ENCODE measurements at regions not wholly inside any gene's neighbourhood (a gene's known extent, or its start where the extent isn't known, plus 50 kb on each side); places are given as distances from the start of the nearest gene placed in this dataset.
"Not testable (repeated sequence)": the region's sequence is repeated elsewhere in the genome, so short reads cannot be mapped to it uniquely, and the experiment has no call there.

GRCh38 chr5:1613515-1613914 lies 89.8 kb upstream of the LPCAT1 start:
- H3K4me3 ChIP-seq (ENCODE audit: control extremely low read depth in 1 of 5, extremely low read depth in 1 of 5, insufficient read depth in 1 of 5, low read depth in 2 of 5, low read length in 4 of 5); H3K9me3 Mint-ChIP-seq (ENCODE audit: insufficient read depth); H3K9ac ChIP-seq (ENCODE audit: low read length); H3K27me3 ChIP-seq (replicated peaks in 1 of 4; ENCODE audit: control extremely low read depth in 1 of 4, control insufficient read depth in 3 of 4, insufficient read depth in 4 of 4, low read length in 3 of 4); intact Hi-C loops (cut with micrococcal nuclease); H3K27ac ChIP-seq (ENCODE audit: low read length in 2 of 2); POLR2A ChIA-PET; H3K27me3 Mint-ChIP-seq; H3K4me1 Mint-ChIP-seq; H4K20me1 ChIP-seq (ENCODE audit: control insufficient read depth, insufficient read depth, low read length, poor library complexity, severe bottlenecking); H3K4me1 ChIP-seq (ENCODE audit: control insufficient read depth in 2 of 2, insufficient read depth in 2 of 2, low read length in 2 of 2); H3K9me3 ChIP-seq (ENCODE audit: control extremely low read depth in 1 of 3, control insufficient read depth in 2 of 3, insufficient read depth in 1 of 3, low read length in 2 of 3); DNase-seq; H3K79me2 ChIP-seq (ENCODE audit: control insufficient read depth, insufficient read depth, low read length); H3K4me3 Mint-ChIP-seq; H3K27ac Mint-ChIP-seq; H2AFZ ChIP-seq (ENCODE audit: insufficient read depth, low read depth, low read length, poor library complexity, severe bottlenecking); ATAC-seq (ENCODE audit: low read depth); H3K4me2 ChIP-seq (replicated peaks; ENCODE audit: low read depth, low read length, poor library complexity, severe bottlenecking); CTCF ChIA-PET; H3K36me3 ChIP-seq (replicated peaks in 1 of 2; ENCODE audit: control extremely low read depth in 1 of 2, control insufficient read depth in 1 of 2, extremely low read depth in 1 of 2, insufficient read depth in 2 of 2, low read length in 1 of 2): not testable (repeated sequence)
- 100% methylated on average over 6 of the region's 13 CpGs for WGBS (ENCODE audit: insufficient coverage)

DNA sequence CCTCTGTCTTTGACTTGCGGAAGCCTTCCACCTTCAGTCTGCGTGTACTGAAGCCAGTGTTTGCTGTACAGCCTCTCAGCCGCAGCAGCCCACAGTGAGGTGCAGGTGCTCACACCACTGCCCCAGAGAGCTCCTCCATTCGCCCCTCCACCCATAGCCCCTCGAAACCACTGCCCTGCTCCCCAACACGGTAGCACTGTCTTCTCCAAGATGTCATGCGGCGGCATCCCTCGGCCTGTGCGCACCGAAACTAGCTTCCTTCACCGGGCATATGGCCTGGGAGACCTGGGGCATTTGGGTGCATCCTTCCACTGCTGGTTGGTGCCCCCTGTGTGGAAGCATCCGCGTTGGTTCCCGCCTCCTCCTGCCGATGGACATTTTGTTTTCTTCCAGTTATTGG lies 86.8 kb upstream of the LPCAT1 start:
- H3K4me1 Mint-ChIP-seq, POLR2A ChIA-PET, DNase-seq: not testable (repeated sequence)

DNA sequence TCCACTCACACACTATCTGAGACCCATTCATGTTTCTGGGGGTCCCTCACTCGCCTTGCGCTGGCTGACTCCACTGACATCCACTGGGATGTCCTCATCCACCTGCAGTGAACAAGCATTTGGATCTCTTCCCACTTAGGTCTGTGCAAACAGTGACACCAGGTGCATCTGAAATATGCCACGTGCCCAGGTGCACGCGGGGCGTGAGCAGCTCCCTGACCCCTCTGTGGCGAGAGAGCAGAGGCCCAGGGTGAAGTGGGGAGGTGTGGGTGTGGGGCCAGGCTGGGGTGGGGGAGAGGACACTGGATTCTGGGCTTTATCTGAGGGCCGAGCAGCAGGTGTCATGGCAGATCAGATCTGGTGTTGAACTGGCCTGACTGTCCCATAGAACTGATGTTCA lies 85.4 kb upstream of the LPCAT1 start:
- H3K27ac ChIP-seq (ENCODE audit: low read length in 2 of 2); H3K4me3 Mint-ChIP-seq; DNase-seq; ATAC-seq (ENCODE audit: low read depth); H3K4me3 ChIP-seq (ENCODE audit: control extremely low read depth in 1 of 5, extremely low read depth in 1 of 5, insufficient read depth in 1 of 5, low read depth in 2 of 5, low read length in 4 of 5); H3K79me2 ChIP-seq (ENCODE audit: control insufficient read depth, insufficient read depth, low read length); H3K9ac ChIP-seq (ENCODE audit: low read length); POLR2A ChIA-PET; intact Hi-C loops (cut with micrococcal nuclease); H2AFZ ChIP-seq (ENCODE audit: insufficient read depth, low read depth, low read length, poor library complexity, severe bottlenecking); H3K9me3 Mint-ChIP-seq (ENCODE audit: insufficient read depth); H3K4me1 Mint-ChIP-seq; H3K4me2 ChIP-seq (replicated peaks; ENCODE audit: low read depth, low read length, poor library complexity, severe bottlenecking); H3K4me1 ChIP-seq (ENCODE audit: control insufficient read depth in 2 of 2, insufficient read depth in 2 of 2, low read length in 2 of 2); H3K27me3 ChIP-seq (replicated peaks in 1 of 4; ENCODE audit: control extremely low read depth in 1 of 4, control insufficient read depth in 3 of 4, insufficient read depth in 4 of 4, low read length in 3 of 4); CTCF ChIA-PET; H3K36me3 ChIP-seq (replicated peaks in 1 of 2; ENCODE audit: control extremely low read depth in 1 of 2, control insufficient read depth in 1 of 2, extremely low read depth in 1 of 2, insufficient read depth in 2 of 2, low read length in 1 of 2); H3K27me3 Mint-ChIP-seq; H3K9me3 ChIP-seq (ENCODE audit: control extremely low read depth in 1 of 3, control insufficient read depth in 2 of 3, insufficient read depth in 1 of 3, low read length in 2 of 3); H3K27ac Mint-ChIP-seq; H4K20me1 ChIP-seq (ENCODE audit: control insufficient read depth, insufficient read depth, low read length, poor library complexity, severe bottlenecking): not testable (repeated sequence)
- 98% methylated on average over 7 of the region's 8 CpGs for WGBS (ENCODE audit: insufficient coverage)

More for the DNA sequence above, 86.8 kb upstream of the LPCAT1 start:
- H3K36me3 ChIP-seq (replicated peaks in 1 of 2; ENCODE audit: control extremely low read depth in 1 of 2, control insufficient read depth in 1 of 2, extremely low read depth in 1 of 2, insufficient read depth in 2 of 2, low read length in 1 of 2); H3K4me1 ChIP-seq (ENCODE audit: control insufficient read depth in 2 of 2, insufficient read depth in 2 of 2, low read length in 2 of 2); H3K4me3 Mint-ChIP-seq; H3K9ac ChIP-seq (ENCODE audit: low read length); H3K27me3 Mint-ChIP-seq; H3K27ac ChIP-seq (ENCODE audit: low read length in 2 of 2); H3K9me3 ChIP-seq (ENCODE audit: control extremely low read depth in 1 of 3, control insufficient read depth in 2 of 3, insufficient read depth in 1 of 3, low read length in 2 of 3); CTCF ChIA-PET; H3K27me3 ChIP-seq (replicated peaks in 1 of 4; ENCODE audit: control extremely low read depth in 1 of 4, control insufficient read depth in 3 of 4, insufficient read depth in 4 of 4, low read length in 3 of 4); intact Hi-C loops (cut with micrococcal nuclease); ATAC-seq (ENCODE audit: low read depth); H3K4me2 ChIP-seq (replicated peaks; ENCODE audit: low read depth, low read length, poor library complexity, severe bottlenecking); H3K9me3 Mint-ChIP-seq (ENCODE audit: insufficient read depth); H3K79me2 ChIP-seq (ENCODE audit: control insufficient read depth, insufficient read depth, low read length); H4K20me1 ChIP-seq (ENCODE audit: control insufficient read depth, insufficient read depth, low read length, poor library complexity, severe bottlenecking); H3K4me3 ChIP-seq (ENCODE audit: control extremely low read depth in 1 of 5, extremely low read depth in 1 of 5, insufficient read depth in 1 of 5, low read depth in 2 of 5, low read length in 4 of 5); H3K27ac Mint-ChIP-seq; H2AFZ ChIP-seq (ENCODE audit: insufficient read depth, low read depth, low read length, poor library complexity, severe bottlenecking): not testable (repeated sequence)
- 94% methylated on average over 9 of the region's 16 CpGs for WGBS (ENCODE audit: insufficient coverage)

GRCh38 chr5:1608336-1608735 lies 84.6 kb upstream of the LPCAT1 start:
- H3K27me3 ChIP-seq (replicated peaks in 1 of 4; ENCODE audit: control extremely low read depth in 1 of 4, control insufficient read depth in 3 of 4, insufficient read depth in 4 of 4, low read length in 3 of 4); H3K9me3 Mint-ChIP-seq (ENCODE audit: insufficient read depth); H3K4me2 ChIP-seq (replicated peaks; ENCODE audit: low read depth, low read length, poor library complexity, severe bottlenecking); H3K79me2 ChIP-seq (ENCODE audit: control insufficient read depth, insufficient read depth, low read length); H3K4me1 Mint-ChIP-seq; H3K27me3 Mint-ChIP-seq; H4K20me1 ChIP-seq (ENCODE audit: control insufficient read depth, insufficient read depth, low read length, poor library complexity, severe bottlenecking); H2AFZ ChIP-seq (ENCODE audit: insufficient read depth, low read depth, low read length, poor library complexity, severe bottlenecking); POLR2A ChIA-PET; H3K4me3 ChIP-seq (ENCODE audit: control extremely low read depth in 1 of 5, extremely low read depth in 1 of 5, insufficient read depth in 1 of 5, low read depth in 2 of 5, low read length in 4 of 5); H3K4me1 ChIP-seq (ENCODE audit: control insufficient read depth in 2 of 2, insufficient read depth in 2 of 2, low read length in 2 of 2); H3K27ac Mint-ChIP-seq; H3K36me3 ChIP-seq (replicated peaks in 1 of 2; ENCODE audit: control extremely low read depth in 1 of 2, control insufficient read depth in 1 of 2, extremely low read depth in 1 of 2, insufficient read depth in 2 of 2, low read length in 1 of 2); ATAC-seq (ENCODE audit: low read depth); H3K4me3 Mint-ChIP-seq; CTCF ChIA-PET; intact Hi-C loops (cut with micrococcal nuclease); H3K9me3 ChIP-seq (ENCODE audit: control extremely low read depth in 1 of 3, control insufficient read depth in 2 of 3, insufficient read depth in 1 of 3, low read length in 2 of 3); H3K27ac ChIP-seq (ENCODE audit: low read length in 2 of 2); DNase-seq; H3K9ac ChIP-seq (ENCODE audit: low read length): not testable (repeated sequence)
- 7% methylated on average over 7 of the region's 15 CpGs for WGBS (ENCODE audit: insufficient coverage)
